ENCODE measurements at regions not wholly inside any gene's neighbourhood (a gene's known extent, or its start where the extent isn't known, plus 50 kb on each side); places are given as distances from the start of the nearest gene placed in this dataset.

- no peaks in the 10 kb centered on the region for H3K4me1 Mint-ChIP-seq
- no peak overlapping the region for H3K4me3 Mint-ChIP-seq
- TF ChIP-seq CTCF (IDR thresholded peaks at IDR 0.05; ENCODE audit: unreplicated experiment in 3 of 3), result no peak
- H3K36me3 Mint-ChIP-seq (ENCODE audit: low read depth), result no peaks in the 10 kb centered on the region
- H3K27ac Mint-ChIP-seq, result no peak overlapping the region
- H3K9me3 Mint-ChIP-seq, result no peaks in the 10 kb centered on the region
- no peaks in the 10 kb centered on the region for H3K27me3 Mint-ChIP-seq (ENCODE audit: low read depth)
Measured at GRCh38 chr15:50837256-50837770, 71.2 kb upstream of the AP4E1 start.

- Mint-ChIP-seq H3K4me1 (peaks cover 8% of the 10 kb centered on the region), H3K27me3 (ENCODE audit: low read depth) (no peaks in the 10 kb centered on the region), H3K27ac (peak overlapping the region in 1 of 3 experiments; percentile 72), H3K9me3 (no peaks in the 10 kb centered on the region), H3K4me3 (no peak overlapping the region), H3K36me3 (ENCODE audit: low read depth) (no peaks in the 10 kb centered on the region)
- no peak for TF ChIP-seq CTCF (IDR thresholded peaks at IDR 0.05; ENCODE audit: unreplicated experiment in 3 of 3)
Measured at GRCh38 chr15:50830477-50831354, 65.2 kb upstream of the SPPL2A start.

- Mint-ChIP-seq H3K4me3 (no peak overlapping the region), H3K9me3 (no peaks in the 10 kb centered on the region), H3K4me1 (peaks cover 8% of the 10 kb centered on the region), H3K36me3 (ENCODE audit: low read depth) (no peaks in the 10 kb centered on the region), H3K27me3 (ENCODE audit: low read depth) (no peaks in the 10 kb centered on the region), H3K27ac (peak overlapping the region; percentile 7 to 83 (median 60))
- TF ChIP-seq CTCF (IDR thresholded peaks at IDR 0.05; ENCODE audit: unreplicated experiment in 3 of 3), result no peak
Measured at GRCh38 chr15:50828610-50829206, 63.2 kb upstream of the SPPL2A start.

GRCh38 chr15:50825946-50826345 is 60.4 kb upstream of the SPPL2A start:
- H3K4me3 Mint-ChIP-seq, result no peak overlapping the region
- TF ChIP-seq CTCF (IDR thresholded peaks at IDR 0.05; ENCODE audit: unreplicated experiment in 3 of 3), result no peak
- no peaks in the 10 kb centered on the region for H3K27me3 Mint-ChIP-seq (ENCODE audit: low read depth)
- no peaks in the 10 kb centered on the region for H3K36me3 Mint-ChIP-seq (ENCODE audit: low read depth)
- H3K4me1 Mint-ChIP-seq, result peaks cover 8% of the 10 kb centered on the region
- no peak overlapping the region for H3K27ac Mint-ChIP-seq
- H3K9me3 Mint-ChIP-seq, result no peaks in the 10 kb centered on the region

GRCh38 chr15:50824514-50824913 is 59.0 kb upstream of the SPPL2A start:
- TF ChIP-seq CTCF (IDR thresholded peaks at IDR 0.05; ENCODE audit: unreplicated experiment in 3 of 3), result no peak
- H3K4me3 Mint-ChIP-seq, result no peak overlapping the region
- no peak overlapping the region for H3K27ac Mint-ChIP-seq
- H3K4me1 Mint-ChIP-seq, result peaks cover 8% of the 10 kb centered on the region
- no peaks in the 10 kb centered on the region for H3K9me3 Mint-ChIP-seq
- no peaks in the 10 kb centered on the region for H3K36me3 Mint-ChIP-seq (ENCODE audit: low read depth)
- H3K27me3 Mint-ChIP-seq (ENCODE audit: low read depth), result no peaks in the 10 kb centered on the region

Data from nephron (organoid).